Mammary epithelial cell (primary cell): ENCODE measurements at regions not wholly inside any gene's neighbourhood (a gene's known extent, or its start where the extent isn't known, plus 50 kb on each side); places are given as distances from the start of the nearest gene placed in this dataset.

Experiments
- EZH2 ChIP-seq: IDR thresholded peaks from 2 replicates; pipeline ENCODE4 v1.6.1; 2012; ENCODE audit warnings: low read length, inconsistent platforms, borderline replicate concordance
- TF ChIP-seq, protein P1 (sequence below), 2 donors: IDR thresholded peaks in 1 of 2; conservative IDR thresholded peaks in 1 of 2; 2 replicates each; pipeline ENCODE4 v1.5.1; 2011 to 2012; ENCODE audit warnings: inconsistent platforms in 2 of 2, low read length in 2 of 2, mild to moderate bottlenecking in 2 of 2, control low read depth in 1 of 2, low read depth in 1 of 2; ENCODE audit not compliant: insufficient read depth in 1 of 2; ENCODE audit errors: extremely low read depth in 1 of 2

DNA sequence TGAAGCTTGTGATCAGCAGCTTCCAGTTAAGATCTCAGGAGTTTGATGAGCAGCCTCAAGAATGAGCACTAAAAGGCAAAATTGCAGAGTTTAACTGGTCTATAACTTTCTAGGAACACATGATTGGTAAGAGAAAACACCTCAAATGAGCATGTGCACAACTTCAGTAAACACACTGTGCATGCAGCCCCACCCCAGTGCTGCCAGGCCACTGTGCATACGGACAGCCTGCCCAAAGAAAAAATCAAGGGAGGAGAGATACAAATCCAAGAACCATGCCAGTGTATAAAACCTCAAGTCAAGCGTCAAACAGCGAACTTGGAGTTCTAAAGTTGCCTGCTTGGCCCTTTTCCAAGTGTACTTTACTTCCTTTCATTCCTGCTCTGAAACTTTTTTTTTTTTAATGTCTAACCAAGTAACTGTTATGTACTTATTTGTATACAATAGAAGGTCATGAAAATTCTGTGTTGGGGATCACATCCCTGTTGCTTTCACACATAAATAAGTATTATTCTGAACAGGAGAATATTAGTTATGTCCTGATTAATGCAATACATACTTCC is 125.6 kb upstream of the TSLP start:
- TF ChIP-seq, protein P1, sequence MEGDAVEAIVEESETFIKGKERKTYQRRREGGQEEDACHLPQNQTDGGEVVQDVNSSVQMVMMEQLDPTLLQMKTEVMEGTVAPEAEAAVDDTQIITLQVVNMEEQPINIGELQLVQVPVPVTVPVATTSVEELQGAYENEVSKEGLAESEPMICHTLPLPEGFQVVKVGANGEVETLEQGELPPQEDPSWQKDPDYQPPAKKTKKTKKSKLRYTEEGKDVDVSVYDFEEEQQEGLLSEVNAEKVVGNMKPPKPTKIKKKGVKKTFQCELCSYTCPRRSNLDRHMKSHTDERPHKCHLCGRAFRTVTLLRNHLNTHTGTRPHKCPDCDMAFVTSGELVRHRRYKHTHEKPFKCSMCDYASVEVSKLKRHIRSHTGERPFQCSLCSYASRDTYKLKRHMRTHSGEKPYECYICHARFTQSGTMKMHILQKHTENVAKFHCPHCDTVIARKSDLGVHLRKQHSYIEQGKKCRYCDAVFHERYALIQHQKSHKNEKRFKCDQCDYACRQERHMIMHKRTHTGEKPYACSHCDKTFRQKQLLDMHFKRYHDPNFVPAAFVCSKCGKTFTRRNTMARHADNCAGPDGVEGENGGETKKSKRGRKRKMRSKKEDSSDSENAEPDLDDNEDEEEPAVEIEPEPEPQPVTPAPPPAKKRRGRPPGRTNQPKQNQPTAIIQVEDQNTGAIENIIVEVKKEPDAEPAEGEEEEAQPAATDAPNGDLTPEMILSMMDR (conservative IDR thresholded peaks at IDR 0.05 in 1 of 2, IDR thresholded peaks at IDR 0.05 in 1 of 2; ENCODE audit: extremely low read depth in 1 of 2, insufficient read depth in 1 of 2, low read depth in 1 of 2, low read length in 2 of 2): no peak
- no peak for TF ChIP-seq EZH2
